22Rv1 (cell line): ENCODE measurements at regions not wholly inside any gene's neighbourhood (a gene's known extent, or its start where the extent isn't known, plus 50 kb on each side); places are given as distances from the start of the nearest gene placed in this dataset.
"Not testable (repeated sequence)": the region's sequence is repeated elsewhere in the genome, so short reads cannot be mapped to it uniquely, and the experiment has no call there.

Experiments used
- H3K27ac ChIP-seq: fragments of 450-650 bp; 2 replicates; pipeline ENCODE4 v1.5.1; 2017
- CTCF ChIP-seq: fragments of 450-650 bp; IDR thresholded peaks from 2 replicates; pipeline ENCODE4 v1.5.1; 2017; ENCODE audit warnings: mild to moderate bottlenecking
- ZFX ChIP-seq: fragments of 450-650 bp; IDR thresholded peaks from 2 replicates; pipeline ENCODE4 v1.6.1; 2017; ENCODE audit warnings: antibody characterized with exemption, borderline replicate concordance

- no peak overlapping the region for H3K27ac ChIP-seq
- TF ChIP-seq CTCF: no peak
- no peak for TF ChIP-seq ZFX
Measured at GRCh38 chr1:14280909-14281308, 317.6 kb upstream of the KAZN start.

- H3K27ac ChIP-seq: no peak overlapping the region
- TF ChIP-seq CTCF (no peak), ZFX (no peak)
Measured at GRCh38 chr1:14281412-14281811, 317.1 kb upstream of the KAZN start.

- H3K27ac ChIP-seq: no peak overlapping the region
- TF ChIP-seq ZFX: no peak
- TF ChIP-seq CTCF: no peak
Measured at GRCh38 chr1:14282707-14283106, 315.8 kb upstream of the KAZN start.

GRCh38 chr1:14285238-14285637 lies 313.2 kb upstream of the KAZN start:
- TF ChIP-seq CTCF: no peak
- no peak overlapping the region for H3K27ac ChIP-seq

GRCh38 chr1:14291182-14291581 lies 307.3 kb upstream of the KAZN start:
- not testable (repeated sequence) for H3K27ac ChIP-seq

GRCh38 chr1:14292520-14292919 lies 306.0 kb upstream of the KAZN start:
- H3K27ac ChIP-seq: no peak overlapping the region
- TF ChIP-seq ZFX (no peak), CTCF (no peak)

GRCh38 chr1:14294006-14294405 lies 304.5 kb upstream of the KAZN start:
- no peak for TF ChIP-seq CTCF
- no peak for TF ChIP-seq ZFX
- no peak overlapping the region for H3K27ac ChIP-seq

- no peak overlapping the region for H3K27ac ChIP-seq
- TF ChIP-seq ZFX: no peak
- TF ChIP-seq CTCF: no peak
Measured at GRCh38 chr1:14294860-14295536, 303.5 kb upstream of the KAZN start.
